SK-N-SH treated with all-trans-retinoic acid at 6 μM for 48 hours (cell line): ENCODE measurements at regions not wholly inside any gene's neighbourhood (a gene's known extent, or its start where the extent isn't known, plus 50 kb on each side); places are given as distances from the start of the nearest gene placed in this dataset.

Source experiments
- ATAC-seq: fragments of 200-7000 bp; cut with Tn5 transposase; 3 replicates; pipeline ENCODE4 v1.9.1; 2020; ENCODE audit warnings: mild to moderate bottlenecking, moderate library complexity
- ARNTL ChIP-seq: fragments of 450-650 bp; formaldehyde crosslinking; IDR thresholded peaks from 2 replicates; pipeline ENCODE4 v1.5.0; 2020; ENCODE audit warnings: low read depth, mild to moderate bottlenecking, moderate library complexity, borderline replicate concordance
- CSDC2 ChIP-seq: fragments of 250-450 bp; sonication (Bioruptor Pico); IDR thresholded peaks from 2 replicates; pipeline ENCODE4 v1.5.0; 2020; ENCODE audit warnings: mild to moderate bottlenecking, moderate library complexity
- ESRRG ChIP-seq: fragments of 250-450 bp; sonication (Bioruptor Pico); IDR thresholded peaks from 2 replicates; pipeline ENCODE4 v1.6.1; 2021; ENCODE audit warnings: mild to moderate bottlenecking
- GLIS3 ChIP-seq: fragments of 250-450 bp; sonication (Bioruptor Pico); IDR thresholded peaks from 2 replicates; pipeline ENCODE4 v1.5.0; 2020; ENCODE audit warnings: mild to moderate bottlenecking, moderate library complexity
- ISL1 ChIP-seq: fragments of 250-450 bp; sonication (Bioruptor Pico); IDR thresholded peaks from 2 replicates; pipeline ENCODE4 v2.1.2; 2022; ENCODE audit warnings: mild to moderate bottlenecking, moderate library complexity
- OSR1 ChIP-seq: fragments of 250-450 bp; sonication (Bioruptor Pico); IDR thresholded peaks from 2 replicates; pipeline ENCODE4 v1.8.0; 2022; ENCODE audit warnings: moderate library complexity, mild to moderate bottlenecking, inconsistent platforms
- PPARA ChIP-seq: fragments of 250-450 bp; sonication (Bioruptor Pico); IDR thresholded peaks from 2 replicates; pipeline ENCODE4 v1.5.0; 2020; ENCODE audit warnings: mild to moderate bottlenecking, borderline replicate concordance
- RARB ChIP-seq: fragments of 250-450 bp; sonication (Bioruptor Pico); IDR thresholded peaks from 2 replicates; pipeline ENCODE4 v1.8.0; 2021; ENCODE audit warnings: mild to moderate bottlenecking, moderate library complexity
- SNAI2 ChIP-seq: fragments of 250-450 bp; sonication (Bioruptor Pico); IDR thresholded peaks from 2 replicates; pipeline ENCODE4 v1.5.0; 2020; ENCODE audit warnings: mild to moderate bottlenecking, moderate library complexity
- ZC3H10 ChIP-seq: fragments of 250-450 bp; sonication (Bioruptor Pico); IDR thresholded peaks from 2 replicates; pipeline ENCODE4 v1.5.1; 2021; ENCODE audit warnings: mild to moderate bottlenecking, moderate library complexity
- ZFP3 ChIP-seq: fragments of 250-450 bp; sonication (Bioruptor Pico); IDR thresholded peaks from 2 replicates; pipeline ENCODE4 v1.5.0; 2020; ENCODE audit warnings: mild to moderate bottlenecking, moderate library complexity
- ZFP30 ChIP-seq: fragments of 450-650 bp; formaldehyde crosslinking; IDR thresholded peaks from 2 replicates; pipeline ENCODE4 v1.5.0; 2022; ENCODE audit warnings: mild to moderate bottlenecking, moderate library complexity
- ZNF565 ChIP-seq: fragments of 450-650 bp; formaldehyde crosslinking; conservative IDR thresholded peaks from 2 replicates; pipeline ENCODE4 v1.5.0; 2020; ENCODE audit warnings: low read depth, mild to moderate bottlenecking, moderate library complexity
- ZNF70 ChIP-seq: fragments of 450-650 bp; formaldehyde crosslinking; IDR thresholded peaks from 2 replicates; pipeline ENCODE4 v1.5.0; 2020; ENCODE audit warnings: mild to moderate bottlenecking, moderate library complexity
- ZNF8 ChIP-seq: fragments of 450-650 bp; formaldehyde crosslinking; IDR thresholded peaks from 2 replicates; pipeline ENCODE4 v1.5.0; 2020; ENCODE audit warnings: mild to moderate bottlenecking, moderate library complexity
- TF ChIP-seq, protein P1 (sequence below): fragments of 250-450 bp; sonication (Bioruptor Pico); IDR thresholded peaks from 2 replicates; pipeline ENCODE4 v1.5.1; 2021; ENCODE audit warnings: mild to moderate bottlenecking, moderate library complexity
- TF ChIP-seq, protein P2 (sequence below): fragments of 250-450 bp; sonication (Bioruptor Pico); IDR thresholded peaks from 2 replicates; pipeline ENCODE4 v1.5.1; 2020; ENCODE audit warnings: low read depth, mild to moderate bottlenecking, moderate library complexity
- TF ChIP-seq, protein P3 (sequence below): fragments of 250-450 bp; sonication (Bioruptor Pico); IDR thresholded peaks from 2 replicates; pipeline ENCODE4 v1.8.0; 2020; ENCODE audit warnings: mild to moderate bottlenecking, moderate library complexity, borderline replicate concordance
- TF ChIP-seq, protein P4 (sequence below): fragments of 250-450 bp; sonication (Bioruptor Pico); IDR thresholded peaks from 2 replicates; pipeline ENCODE4 v1.5.0; 2020; ENCODE audit warnings: mild to moderate bottlenecking, moderate library complexity

DNA sequence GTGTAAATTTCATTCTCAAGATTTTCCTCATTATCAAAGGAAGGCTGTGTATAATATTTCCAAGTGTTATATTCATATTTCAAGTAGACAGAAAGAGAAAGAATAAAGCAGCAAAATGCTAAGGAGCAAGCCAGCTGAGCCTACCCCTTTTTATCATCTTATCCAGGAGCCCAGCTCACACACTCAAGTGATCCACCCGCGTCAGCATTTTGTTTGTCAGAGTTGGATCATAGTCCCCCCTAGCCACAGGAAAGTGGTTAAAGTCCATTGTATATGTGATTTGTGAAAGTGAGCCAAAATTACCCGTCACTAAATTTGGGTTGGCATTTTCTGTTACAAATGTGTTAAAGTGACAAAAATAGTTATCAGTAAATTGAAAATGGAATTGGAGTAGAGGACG, 289.3 kb upstream of the CTSO start:
- ATAC-seq, result no peak
- TF ChIP-seq PPARA (CRISPR knock-in tag) (no peak), GLIS3 (CRISPR knock-in tag) (no peak)
- TF ChIP-seq, all 23 proteins: peak for 0

DNA sequence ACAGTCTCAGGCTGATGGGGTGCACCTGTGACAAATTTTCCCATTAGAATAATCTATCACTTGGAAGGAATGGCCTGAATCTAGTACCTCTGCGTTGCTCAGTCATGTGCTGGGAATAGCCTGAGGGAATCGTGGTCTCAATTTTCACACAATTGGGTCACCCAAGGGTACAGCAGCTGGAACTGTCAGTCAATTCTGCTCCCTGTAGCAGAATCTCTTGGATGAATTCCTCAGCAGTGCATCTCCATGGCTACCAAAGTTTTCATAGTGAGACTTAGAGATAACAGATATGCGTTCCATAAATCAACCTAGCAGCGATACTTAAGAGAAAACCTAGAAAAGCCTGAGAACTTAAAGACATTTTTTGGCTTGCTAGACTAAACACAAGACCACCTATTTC, 288.7 kb upstream of the CTSO start:
- no peak for ATAC-seq
- TF ChIP-seq ARNTL (CRISPR knock-in tag) (no peak), ISL1 (no peak)
- TF ChIP-seq, protein P1, sequence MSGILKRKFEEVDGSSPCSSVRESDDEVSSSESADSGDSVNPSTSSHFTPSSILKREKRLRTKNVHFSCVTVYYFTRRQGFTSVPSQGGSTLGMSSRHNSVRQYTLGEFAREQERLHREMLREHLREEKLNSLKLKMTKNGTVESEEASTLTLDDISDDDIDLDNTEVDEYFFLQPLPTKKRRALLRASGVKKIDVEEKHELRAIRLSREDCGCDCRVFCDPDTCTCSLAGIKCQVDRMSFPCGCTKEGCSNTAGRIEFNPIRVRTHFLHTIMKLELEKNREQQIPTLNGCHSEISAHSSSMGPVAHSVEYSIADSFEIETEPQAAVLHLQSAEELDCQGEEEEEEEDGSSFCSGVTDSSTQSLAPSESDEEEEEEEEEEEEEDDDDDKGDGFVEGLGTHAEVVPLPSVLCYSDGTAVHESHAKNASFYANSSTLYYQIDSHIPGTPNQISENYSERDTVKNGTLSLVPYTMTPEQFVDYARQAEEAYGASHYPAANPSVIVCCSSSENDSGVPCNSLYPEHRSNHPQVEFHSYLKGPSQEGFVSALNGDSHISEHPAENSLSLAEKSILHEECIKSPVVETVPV, result no peak
- TF ChIP-seq, protein P2, sequence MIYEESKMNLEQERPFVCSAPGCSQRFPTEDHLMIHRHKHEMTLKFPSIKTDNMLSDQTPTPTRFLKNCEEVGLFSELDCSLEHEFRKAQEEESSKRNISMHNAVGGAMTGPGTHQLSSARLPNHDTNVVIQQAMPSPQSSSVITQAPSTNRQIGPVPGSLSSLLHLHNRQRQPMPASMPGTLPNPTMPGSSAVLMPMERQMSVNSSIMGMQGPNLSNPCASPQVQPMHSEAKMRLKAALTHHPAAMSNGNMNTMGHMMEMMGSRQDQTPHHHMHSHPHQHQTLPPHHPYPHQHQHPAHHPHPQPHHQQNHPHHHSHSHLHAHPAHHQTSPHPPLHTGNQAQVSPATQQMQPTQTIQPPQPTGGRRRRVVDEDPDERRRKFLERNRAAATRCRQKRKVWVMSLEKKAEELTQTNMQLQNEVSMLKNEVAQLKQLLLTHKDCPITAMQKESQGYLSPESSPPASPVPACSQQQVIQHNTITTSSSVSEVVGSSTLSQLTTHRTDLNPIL (CRISPR knock-in tag), result no peak

DNA sequence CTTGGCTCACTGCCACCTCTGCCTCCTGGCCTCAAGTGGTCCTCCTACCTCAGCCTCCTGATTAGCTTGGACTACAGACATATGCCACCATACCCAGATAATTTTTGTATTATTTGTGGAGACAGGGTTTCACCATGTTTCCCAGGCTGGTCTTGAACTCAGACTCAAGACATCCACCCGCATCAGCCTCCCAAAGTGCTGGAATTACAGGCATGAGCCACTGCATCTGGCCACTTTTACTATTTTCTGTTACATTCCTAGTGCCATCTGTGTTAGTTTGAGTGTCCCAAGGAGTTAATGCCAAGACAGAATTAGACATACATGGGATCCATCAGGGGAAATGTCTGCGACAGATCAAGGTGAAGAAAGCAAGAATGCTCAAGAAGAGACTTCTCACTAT, 288.2 kb upstream of the CTSO start:
- TF ChIP-seq ZFP30 (CRISPR knock-in tag) (no peak), ZNF565 (CRISPR knock-in tag) (no peak), GLIS3 (CRISPR knock-in tag) (no peak), ZC3H10 (no peak), RARB (no peak), ZFP3 (CRISPR knock-in tag) (no peak), SNAI2 (no peak), ZNF8 (CRISPR knock-in tag) (no peak), PPARA (CRISPR knock-in tag) (no peak), ZNF70 (no peak), ISL1 (no peak), CSDC2 (no peak), OSR1 (CRISPR knock-in tag) (no peak), ARNTL (CRISPR knock-in tag) (no peak)
- TF ChIP-seq, protein P3, sequence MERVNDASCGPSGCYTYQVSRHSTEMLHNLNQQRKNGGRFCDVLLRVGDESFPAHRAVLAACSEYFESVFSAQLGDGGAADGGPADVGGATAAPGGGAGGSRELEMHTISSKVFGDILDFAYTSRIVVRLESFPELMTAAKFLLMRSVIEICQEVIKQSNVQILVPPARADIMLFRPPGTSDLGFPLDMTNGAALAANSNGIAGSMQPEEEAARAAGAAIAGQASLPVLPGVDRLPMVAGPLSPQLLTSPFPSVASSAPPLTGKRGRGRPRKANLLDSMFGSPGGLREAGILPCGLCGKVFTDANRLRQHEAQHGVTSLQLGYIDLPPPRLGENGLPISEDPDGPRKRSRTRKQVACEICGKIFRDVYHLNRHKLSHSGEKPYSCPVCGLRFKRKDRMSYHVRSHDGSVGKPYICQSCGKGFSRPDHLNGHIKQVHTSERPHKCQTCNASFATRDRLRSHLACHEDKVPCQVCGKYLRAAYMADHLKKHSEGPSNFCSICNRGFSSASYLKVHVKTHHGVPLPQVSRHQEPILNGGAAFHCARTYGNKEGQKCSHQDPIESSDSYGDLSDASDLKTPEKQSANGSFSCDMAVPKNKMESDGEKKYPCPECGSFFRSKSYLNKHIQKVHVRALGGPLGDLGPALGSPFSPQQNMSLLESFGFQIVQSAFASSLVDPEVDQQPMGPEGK, result no peak
- TF ChIP-seq, protein P1, result no peak
- TF ChIP-seq, protein P2 (CRISPR knock-in tag), result no peak
- TF ChIP-seq, protein P4, sequence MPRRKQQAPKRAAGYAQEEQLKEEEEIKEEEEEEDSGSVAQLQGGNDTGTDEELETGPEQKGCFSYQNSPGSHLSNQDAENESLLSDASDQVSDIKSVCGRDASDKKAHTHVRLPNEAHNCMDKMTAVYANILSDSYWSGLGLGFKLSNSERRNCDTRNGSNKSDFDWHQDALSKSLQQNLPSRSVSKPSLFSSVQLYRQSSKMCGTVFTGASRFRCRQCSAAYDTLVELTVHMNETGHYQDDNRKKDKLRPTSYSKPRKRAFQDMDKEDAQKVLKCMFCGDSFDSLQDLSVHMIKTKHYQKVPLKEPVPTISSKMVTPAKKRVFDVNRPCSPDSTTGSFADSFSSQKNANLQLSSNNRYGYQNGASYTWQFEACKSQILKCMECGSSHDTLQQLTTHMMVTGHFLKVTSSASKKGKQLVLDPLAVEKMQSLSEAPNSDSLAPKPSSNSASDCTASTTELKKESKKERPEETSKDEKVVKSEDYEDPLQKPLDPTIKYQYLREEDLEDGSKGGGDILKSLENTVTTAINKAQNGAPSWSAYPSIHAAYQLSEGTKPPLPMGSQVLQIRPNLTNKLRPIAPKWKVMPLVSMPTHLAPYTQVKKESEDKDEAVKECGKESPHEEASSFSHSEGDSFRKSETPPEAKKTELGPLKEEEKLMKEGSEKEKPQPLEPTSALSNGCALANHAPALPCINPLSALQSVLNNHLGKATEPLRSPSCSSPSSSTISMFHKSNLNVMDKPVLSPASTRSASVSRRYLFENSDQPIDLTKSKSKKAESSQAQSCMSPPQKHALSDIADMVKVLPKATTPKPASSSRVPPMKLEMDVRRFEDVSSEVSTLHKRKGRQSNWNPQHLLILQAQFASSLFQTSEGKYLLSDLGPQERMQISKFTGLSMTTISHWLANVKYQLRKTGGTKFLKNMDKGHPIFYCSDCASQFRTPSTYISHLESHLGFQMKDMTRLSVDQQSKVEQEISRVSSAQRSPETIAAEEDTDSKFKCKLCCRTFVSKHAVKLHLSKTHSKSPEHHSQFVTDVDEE (CRISPR knock-in tag), result no peak
- TF ChIP-seq, all 23 proteins: peak for 0
- no peak for ATAC-seq

DNA sequence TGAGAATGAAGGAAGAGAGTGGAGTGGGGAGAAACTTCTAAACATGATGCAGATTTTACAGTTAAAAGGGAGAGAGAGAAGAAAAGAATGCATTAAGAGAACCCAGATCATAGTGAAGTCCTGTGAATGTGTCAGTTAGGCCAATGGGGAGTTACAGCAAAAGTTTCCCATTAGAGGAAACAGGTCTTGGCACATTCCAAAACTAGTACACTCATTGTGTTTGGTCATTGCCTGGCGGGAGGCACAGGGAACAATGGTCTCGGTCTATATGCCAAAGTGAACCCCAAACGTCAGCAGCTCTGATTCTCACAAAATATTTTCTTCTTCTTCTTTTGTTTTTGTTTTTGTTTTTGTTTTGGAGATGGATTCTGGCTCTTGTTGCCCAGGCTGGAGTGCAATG, 284.5 kb upstream of the CTSO start:
- TF ChIP-seq, protein P3, result no peak
- TF ChIP-seq PPARA (CRISPR knock-in tag) (no peak), ESRRG (CRISPR knock-in tag) (no peak), ZNF8 (CRISPR knock-in tag) (no peak), SNAI2 (no peak)
- ATAC-seq, result no peak
